GM18502 (cell line): ENCODE measurements at regions not wholly inside any gene's neighbourhood (a gene's known extent, or its start where the extent isn't known, plus 50 kb on each side); places are given as distances from the start of the nearest gene placed in this dataset.
"Not testable (repeated sequence)": the region's sequence is repeated elsewhere in the genome, so short reads cannot be mapped to it uniquely, and the experiment has no call there.

Experiments used
- ATAC-seq: cut with Tn5 transposase; IDR thresholded peaks from one replicate; pipeline ENCODE4 v1.9.1; 2021; ENCODE audit warnings: mild to moderate bottlenecking; ENCODE audit not compliant: unreplicated experiment, poor library complexity

DNA sequence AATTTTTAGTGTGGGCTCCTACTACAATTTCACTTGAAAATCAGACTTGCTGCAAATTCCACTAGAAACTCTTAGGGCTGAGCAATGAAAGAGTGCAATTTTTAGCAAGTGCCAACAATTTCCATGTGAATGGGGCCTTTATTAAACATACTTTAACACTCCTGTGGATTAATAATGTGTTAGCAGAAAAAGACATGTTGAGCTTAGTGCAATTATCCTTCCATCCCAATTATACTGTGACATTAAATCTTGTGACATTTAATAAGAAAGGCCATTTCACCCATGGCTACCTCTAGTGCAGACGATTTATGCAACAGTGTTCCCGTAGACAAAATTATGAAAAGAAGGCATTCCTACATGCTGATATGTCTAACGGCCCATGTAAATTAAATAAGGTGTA lies 639.7 kb downstream of the STK39 start:
- no peak for ATAC-seq

GRCh38 chr2:167607211-167607610 lies 640.2 kb downstream of the STK39 start:
- ATAC-seq: no peak

GRCh38 chr2:167602122-167602521 lies 645.3 kb downstream of the STK39 start:
- no peak for ATAC-seq

DNA sequence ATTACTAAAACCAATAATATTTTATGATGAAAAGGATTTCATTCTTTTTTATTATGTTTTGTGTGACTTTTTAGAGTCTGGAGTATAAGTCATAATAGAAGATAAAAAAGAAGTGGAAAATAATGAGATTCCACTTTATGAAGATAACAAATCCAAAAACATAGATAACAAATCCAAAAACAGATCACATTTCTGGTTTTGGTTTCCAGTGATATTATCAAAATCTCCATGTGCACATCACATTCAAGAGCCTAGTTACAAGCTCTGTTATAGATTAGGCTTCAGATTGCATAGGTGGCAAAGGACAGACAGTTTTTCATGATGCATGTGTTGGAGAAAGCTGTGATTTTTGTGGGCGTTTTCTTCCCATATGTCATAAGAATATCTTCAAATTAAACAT lies 648.2 kb downstream of the STK39 start:
- ATAC-seq: no peak

- ATAC-seq: peak; percentile 93
Measured at GRCh38 chr2:167595839-167596471, 651.4 kb downstream of the STK39 start.

DNA sequence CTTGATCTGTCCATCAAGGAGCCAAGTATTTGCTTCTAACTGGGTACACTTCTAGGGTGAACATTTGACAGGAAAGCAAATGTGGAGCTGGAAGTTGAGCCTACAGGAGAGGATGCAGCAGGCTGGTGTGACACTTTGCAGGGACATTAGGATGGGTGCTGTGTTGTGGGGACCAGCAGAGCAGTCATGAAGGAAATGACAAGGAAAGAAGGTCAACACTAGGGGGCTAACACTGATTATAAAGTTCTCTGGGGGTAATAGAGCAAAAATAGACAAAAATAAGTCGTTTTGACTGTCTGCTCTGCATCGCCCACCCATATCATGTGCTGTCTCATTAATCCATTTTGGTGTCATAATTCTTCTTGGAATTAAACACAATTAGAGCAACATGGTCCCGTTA lies 652.4 kb downstream of the STK39 start:
- no peak for ATAC-seq

DNA sequence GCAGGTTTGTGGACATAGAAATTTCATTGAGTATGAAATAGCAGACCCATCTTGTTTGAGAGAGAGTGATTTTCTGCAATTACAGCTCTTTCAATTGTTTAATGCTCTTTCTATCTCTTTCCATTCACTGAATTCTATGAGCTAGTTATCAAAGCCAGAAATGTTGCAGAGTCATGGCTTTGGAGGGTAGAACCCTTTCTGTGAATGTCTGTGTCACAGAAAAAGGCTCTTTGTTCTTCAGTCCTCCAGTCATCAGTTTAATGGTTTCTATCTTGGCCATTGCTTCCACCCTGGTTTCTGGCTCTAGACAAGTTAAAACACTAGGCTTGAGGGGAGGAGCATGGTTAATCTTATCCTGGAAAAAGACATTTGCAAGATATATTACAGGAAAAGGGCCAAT lies 655.0 kb downstream of the STK39 start:
- ATAC-seq: no peak

DNA sequence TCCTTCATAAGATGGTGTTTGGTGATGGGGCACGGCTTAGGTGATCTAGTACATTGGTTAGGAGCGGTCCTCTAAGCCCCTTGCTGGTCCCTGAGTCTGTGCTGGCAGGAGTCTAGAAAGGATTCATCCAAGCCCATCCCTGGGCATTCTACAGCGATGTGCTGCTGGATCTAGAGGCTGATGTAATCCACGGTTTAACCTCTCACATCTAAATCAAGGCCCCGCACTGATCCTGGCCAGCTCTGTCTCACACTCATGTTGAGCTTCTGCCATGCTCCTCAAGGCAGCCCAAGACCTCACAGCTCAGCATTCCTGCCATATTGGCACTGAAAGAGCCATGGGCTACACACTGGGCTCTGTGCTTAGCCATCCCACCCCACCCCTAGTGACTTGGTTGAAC lies 664.8 kb downstream of the STK39 start:
- no peak for ATAC-seq

GRCh38 chr2:167581961-167582574 lies 665.3 kb downstream of the STK39 start:
- ATAC-seq: no peak

DNA sequence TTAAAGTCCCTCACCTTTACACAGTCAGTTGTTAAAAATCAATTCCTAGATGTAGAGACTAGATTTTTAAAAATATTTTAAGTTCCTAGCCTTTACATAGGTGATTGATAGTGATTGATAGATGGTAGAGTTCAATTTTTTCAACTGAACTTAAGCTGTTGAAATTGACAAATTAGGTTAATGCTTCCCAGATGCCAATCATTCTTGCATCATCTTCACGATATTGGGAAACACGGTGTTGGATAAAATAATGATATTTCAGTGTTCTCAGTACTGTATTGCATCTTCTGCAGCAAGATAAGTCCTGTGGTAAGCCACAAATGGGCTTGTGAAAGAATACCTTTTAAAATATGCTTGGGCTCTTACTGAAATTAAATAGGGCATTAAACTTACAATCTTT lies 667.6 kb downstream of the STK39 start:
- ATAC-seq: no peak

- no peak for ATAC-seq
Measured at GRCh38 chr2:167575276-167575675, 672.1 kb downstream of the STK39 start.

DNA sequence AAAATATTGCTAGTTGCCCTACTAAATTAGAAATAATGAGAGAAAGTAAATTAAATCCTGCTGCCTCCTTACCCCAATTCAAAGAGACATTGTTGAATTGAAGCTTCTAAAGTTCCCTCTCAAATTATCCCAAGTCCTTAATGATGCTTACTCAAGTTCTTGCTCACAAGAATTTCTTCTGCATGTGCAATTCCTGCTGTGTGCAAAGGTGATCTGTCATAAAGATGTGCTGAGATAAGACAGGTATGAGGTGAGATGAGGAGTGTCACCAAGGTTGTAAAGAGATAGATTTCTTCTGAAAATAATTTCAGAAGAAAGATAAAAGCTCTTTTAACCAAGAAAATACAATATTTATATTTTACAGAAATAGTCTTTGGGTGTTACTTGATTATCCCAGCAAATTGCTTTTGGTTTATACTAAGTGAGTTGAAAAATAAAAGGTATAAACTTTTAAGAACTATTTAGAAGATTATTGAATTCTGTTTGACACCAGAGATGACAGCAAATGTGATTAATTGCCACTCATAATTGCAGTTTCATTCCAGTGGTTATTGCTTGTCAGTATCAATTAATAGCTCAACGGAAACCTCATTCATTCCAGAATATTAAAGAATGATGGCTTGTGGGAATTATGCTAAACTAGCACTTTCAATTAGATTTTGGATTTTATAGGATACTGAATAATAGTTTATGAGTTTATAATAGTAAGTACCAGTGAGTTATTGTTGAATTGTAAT lies 674.3 kb downstream of the STK39 start:
- no peak for ATAC-seq

DNA sequence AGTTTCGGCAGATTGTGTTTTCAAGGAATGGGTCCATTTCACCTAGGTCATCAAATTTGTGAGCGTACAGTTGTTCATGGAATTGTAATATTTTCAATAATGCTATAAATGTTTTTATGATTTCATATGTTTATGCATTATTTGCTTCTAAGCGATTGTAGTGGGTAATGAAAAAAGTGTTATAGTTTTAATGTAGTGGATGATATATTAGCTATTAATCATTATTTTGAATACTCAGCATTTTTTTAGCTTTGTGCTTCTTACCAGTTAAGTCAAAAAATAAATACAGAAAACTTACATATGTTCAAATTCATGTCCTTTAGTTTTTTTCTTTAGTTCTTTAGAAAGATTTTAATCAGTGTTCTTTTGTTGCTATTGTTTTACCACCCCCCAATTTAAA lies 677.0 kb downstream of the STK39 start:
- no peak for ATAC-seq

DNA sequence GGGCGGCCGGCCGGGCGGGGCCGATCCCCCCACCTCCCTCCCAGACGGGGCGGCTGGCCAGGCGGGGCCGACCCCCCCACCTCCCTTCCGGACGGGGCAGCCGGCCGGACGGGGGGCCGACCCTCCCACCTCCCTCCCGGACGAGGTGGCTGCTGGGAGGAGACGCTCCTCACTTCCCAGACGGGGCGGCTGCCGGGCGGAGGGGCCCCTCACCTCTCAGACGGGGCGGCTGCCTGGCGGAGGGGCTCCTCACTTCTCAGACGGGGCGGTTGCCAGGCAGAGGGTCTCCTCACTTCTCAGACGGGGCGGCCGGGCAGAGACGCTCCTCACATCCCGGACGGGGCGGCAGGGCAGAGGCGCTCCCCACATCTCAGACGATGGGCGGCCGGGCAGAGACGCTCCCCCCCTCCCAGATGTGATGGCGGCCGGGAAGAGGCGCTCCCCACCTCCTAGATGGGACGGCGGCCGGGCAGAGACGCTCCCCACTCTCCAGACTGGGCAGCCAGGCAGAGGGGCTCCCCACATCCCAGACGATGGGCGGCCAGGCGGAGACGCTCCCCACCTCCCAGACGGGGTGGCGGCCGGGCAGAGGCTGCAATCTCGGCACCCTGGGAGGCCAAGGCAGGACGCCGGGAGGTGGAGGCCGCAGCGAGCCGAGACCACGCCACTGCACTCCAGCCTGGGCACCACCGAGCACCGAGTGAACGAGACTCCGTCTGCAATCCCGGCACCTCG lies 675.8 kb downstream of the XIRP2 start:
- ATAC-seq: not testable (repeated sequence)

DNA sequence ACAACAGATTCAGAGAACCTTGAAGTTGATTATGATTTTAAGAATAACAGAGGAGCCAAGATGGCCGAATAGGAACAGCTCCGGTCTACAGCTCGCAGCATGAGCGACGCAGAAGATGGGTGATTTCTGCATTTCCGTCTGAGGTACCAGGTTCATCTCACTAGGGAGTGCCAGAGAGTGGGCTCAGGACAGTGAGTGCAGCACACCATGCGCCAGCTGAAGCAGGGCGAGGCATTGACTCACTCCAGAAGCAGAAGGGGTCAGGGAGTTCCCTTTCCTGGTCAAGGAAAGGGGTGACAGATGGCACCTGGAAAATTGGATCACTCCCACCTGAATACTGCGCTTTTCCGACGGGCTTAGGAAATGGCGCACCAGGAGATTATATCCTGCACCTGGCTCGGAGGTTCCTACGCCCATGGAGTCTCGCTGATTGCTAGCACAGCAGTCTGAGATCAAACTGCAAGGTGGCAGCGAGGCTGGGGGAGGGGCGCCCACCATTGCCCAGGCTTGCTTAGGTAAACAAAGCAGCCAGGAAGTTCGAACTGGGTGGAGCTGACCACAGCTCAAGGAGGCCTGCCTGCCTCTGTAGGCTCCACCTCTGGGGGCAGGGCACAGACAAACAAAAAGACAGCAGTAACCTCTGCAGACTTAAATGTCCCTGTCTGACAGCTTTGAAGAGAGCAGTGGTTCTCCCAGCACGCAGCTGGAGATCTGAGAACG lies 670.2 kb downstream of the XIRP2 start:
- ATAC-seq: not testable (repeated sequence)

DNA sequence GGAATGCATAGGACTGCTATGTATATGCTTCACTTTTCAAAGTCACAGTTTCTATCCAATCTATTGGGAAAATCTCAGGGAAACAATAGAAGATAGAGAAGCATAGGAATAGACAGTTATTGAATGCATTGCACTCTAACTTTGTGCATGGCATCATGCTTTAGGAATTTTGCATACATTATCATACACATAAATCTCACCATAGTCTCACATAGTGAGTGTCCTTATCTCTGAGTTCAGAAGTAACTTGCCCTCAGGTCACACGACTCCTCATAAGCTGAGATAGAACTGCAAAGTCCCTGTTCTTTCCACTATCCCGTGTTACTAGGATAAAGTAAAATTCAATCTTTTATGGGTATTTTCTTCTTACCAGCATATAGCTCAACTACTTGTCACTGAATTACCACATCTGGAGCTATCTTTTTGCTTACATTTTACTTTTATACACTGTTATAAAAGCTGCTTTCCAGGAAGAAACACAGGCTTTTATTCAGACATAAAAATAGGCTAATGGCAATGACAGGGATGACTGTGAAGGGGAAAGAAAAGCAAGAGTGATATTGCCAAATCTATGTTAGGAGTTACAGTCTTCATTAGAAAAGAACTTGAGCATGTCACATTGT lies 666.9 kb downstream of the XIRP2 start:
- ATAC-seq: no peak

- ATAC-seq: no peak
Measured at GRCh38 chr2:167553635-167554034, 665.4 kb downstream of the XIRP2 start.

GRCh38 chr2:167551416-167551815 lies 663.1 kb downstream of the XIRP2 start:
- ATAC-seq: no peak

GRCh38 chr2:167550448-167550847 lies 662.2 kb downstream of the XIRP2 start:
- ATAC-seq: no peak

DNA sequence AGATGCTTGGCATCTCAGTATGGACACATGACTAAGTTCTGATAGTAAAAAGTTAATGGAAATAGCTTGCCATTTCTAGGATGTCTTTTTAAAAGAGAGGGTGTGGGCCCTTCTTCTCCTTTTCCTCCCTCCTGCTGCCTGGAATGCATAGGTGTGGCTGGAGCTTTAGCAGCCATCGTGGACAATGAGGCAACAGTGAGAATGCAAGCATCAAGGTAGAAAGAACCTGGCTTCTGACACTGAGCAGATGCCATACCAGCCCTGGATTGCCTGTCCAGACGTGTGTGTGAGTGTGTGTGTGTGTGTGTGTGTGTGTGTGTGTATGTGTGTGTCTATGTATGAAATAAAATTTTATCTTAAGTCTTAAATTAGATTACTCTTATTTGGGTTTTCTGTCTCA lies 660.1 kb downstream of the XIRP2 start:
- no peak for ATAC-seq
